ENCODE measurements at regions not wholly inside any gene's neighbourhood (a gene's known extent, or its start where the extent isn't known, plus 50 kb on each side); places are given as distances from the start of the nearest gene placed in this dataset.

- TF ChIP-seq POLR2A (IDR thresholded peaks at IDR 0.05) (no peak), CTCF (IDR thresholded peaks at IDR 0.05) (no peak)
Observed at GRCh38 chr6:23330632-23331031, 761.3 kb downstream of the HDGFL1 start.
